GM12875 (cell line): ENCODE measurements at regions not wholly inside any gene's neighbourhood (a gene's known extent, or its start where the extent isn't known, plus 50 kb on each side); places are given as distances from the start of the nearest gene placed in this dataset.

ENCODE experiments used
- H3K4me3 ChIP-seq: one replicate; pipeline ENCODE4 v1.5.1; 2011; ENCODE audit warnings: low read depth, low read length, control low read depth
- TF ChIP-seq, protein P1 (sequence below): IDR thresholded peaks from 2 replicates; pipeline ENCODE4 v1.5.1; 2011; ENCODE audit warnings: low read depth, mild to moderate bottlenecking, control low read depth, inconsistent platforms, low read length, moderate library complexity, borderline replicate concordance; ENCODE audit not compliant: insufficient read depth

DNA sequence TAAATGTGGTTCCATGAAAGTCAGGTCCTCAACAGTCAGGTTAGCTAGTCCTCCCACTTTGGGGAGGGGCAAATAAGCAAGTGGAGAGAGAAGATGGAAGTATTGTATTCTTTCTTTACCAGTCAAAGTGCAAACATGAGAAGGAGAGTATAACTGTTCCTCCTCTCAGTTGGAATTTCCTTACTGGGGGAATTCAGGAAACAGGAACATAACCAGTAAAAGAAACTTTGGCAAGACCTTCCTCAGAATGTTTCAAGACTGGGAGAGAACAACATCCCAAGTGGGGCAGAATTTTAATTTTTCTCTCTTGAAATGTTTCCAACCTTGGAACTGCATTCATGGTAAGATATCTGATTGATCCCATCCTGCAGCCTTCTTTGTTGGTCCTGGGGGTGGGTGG lies 552.4 kb upstream of the TNP1 start:
- H3K4me3 ChIP-seq: no peak overlapping the region
- TF ChIP-seq, protein P1, sequence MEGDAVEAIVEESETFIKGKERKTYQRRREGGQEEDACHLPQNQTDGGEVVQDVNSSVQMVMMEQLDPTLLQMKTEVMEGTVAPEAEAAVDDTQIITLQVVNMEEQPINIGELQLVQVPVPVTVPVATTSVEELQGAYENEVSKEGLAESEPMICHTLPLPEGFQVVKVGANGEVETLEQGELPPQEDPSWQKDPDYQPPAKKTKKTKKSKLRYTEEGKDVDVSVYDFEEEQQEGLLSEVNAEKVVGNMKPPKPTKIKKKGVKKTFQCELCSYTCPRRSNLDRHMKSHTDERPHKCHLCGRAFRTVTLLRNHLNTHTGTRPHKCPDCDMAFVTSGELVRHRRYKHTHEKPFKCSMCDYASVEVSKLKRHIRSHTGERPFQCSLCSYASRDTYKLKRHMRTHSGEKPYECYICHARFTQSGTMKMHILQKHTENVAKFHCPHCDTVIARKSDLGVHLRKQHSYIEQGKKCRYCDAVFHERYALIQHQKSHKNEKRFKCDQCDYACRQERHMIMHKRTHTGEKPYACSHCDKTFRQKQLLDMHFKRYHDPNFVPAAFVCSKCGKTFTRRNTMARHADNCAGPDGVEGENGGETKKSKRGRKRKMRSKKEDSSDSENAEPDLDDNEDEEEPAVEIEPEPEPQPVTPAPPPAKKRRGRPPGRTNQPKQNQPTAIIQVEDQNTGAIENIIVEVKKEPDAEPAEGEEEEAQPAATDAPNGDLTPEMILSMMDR: no peak

DNA sequence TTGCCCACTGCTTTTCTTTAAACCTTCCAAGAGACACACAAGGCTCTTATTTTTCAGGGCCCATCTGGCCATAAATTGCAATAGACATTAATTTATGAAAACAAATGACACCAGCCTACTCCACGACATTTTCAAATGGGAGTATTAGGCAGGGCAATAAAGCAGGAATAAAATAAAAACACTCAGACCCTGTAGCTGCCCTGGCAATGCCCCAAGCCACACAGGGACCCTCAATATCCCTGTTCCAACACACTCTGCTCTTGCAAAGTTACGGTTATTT lies 550.8 kb upstream of the TNP1 start:
- TF ChIP-seq, protein P1: no peak
- no peak overlapping the region for H3K4me3 ChIP-seq

DNA sequence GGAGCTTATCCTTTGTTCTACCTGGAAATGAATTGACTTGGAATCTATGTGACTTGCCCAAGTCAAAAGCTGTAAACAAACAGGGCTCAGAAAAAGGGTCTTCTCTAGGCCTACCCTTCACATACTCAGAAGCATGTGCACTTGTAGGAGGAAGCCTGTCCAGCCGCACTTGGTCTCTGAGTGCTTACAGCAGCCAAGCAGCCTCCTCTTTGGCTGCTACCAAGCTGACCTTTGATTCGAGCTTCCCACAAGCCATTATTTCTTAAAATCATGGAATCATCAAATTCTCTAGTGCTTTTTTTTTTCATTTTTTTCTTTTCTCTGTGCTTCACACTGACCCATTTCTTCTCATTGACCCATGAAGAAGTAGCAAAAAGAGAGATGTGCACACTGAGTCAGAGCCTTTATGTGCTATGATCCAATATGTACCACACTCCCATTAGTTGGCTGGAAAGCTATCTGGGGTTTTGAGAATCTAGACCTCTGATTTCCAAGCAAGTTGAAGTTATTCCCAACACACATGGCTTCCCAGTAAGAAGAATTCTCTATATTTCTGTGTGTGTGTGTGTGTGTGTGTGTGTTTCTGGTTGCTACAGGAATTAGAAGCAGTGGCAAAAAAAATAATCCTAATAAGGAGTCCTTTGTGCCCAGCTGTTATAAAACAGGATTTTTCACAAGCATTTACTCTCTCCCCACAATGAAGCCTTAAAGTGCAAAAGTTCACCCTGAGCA lies 550.3 kb upstream of the TNP1 start:
- no peak overlapping the region for H3K4me3 ChIP-seq
- TF ChIP-seq, protein P1: no peak

DNA sequence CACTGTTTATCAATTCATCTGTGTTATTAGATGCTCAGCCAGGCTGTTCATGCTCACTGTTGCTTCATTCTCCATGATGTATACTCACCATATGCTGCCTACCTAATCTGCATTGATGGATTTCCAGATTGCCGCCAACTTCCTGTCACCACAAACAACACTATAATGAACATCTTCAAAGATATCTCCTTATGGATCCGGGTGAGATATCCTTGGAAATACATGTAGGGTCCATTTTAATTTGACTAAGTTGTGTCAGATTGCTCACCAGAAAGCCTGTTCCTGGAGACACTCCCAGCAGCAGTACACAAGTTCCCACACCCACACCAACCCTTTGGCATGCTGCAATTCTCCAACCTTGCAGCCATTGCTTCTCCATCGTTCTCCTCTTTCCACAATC lies 547.5 kb upstream of the TNP1 start:
- H3K4me3 ChIP-seq: no peak overlapping the region
- TF ChIP-seq, protein P1: no peak

DNA sequence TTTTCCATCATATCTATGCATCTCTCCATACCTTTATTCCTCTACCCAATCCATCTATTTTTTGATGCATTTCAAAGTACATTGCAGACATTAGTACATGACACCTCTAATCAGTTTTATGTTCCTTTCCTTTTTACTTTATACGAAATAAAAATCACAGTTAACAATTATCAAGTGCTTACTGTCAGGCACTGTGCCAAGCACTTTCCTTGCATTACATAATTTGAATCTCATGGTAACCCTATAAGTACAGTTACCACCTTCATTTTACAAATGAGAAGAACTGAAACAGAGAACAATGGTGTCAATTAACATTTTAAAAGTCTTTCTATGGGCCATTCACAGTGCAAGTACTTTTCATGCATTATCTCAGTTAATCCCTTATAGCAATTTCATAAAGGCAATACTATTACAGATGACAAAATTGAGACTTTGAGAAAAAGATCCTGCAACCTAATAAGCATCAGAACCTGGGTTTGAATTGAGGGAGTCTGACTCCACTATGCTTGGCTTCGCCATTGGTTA lies 544.4 kb upstream of the TNP1 start:
- TF ChIP-seq, protein P1: no peak
- H3K4me3 ChIP-seq: no peak overlapping the region

DNA sequence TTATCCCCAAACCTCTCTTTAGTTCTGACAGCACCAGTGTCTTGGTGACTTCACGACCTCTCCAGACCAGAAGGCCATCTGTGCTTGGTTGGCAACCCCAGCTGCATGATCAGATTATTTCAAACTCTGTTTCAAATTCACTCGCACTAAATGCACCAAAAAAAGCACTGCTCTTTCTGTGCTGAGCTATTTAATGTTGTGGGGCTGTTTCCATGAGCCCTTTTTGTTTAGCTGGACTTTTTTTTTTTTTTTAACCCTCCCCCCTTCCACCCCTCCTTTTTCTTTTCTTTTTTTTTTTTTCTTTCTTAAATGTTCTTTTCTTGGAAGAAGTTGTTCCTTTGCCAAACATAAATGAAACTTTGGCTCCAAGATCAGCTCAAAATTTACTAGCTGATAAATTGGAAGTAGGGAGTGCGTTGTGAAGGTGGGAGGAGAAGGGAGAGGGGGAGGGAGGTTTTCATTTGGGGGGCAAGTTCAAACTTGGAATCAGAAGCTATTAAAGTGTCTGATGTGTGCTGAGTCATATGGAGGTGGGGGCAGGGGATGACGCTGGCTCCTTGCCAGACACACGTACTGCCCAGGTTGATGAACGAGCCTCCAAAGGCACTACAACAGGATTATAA lies 543.0 kb upstream of the TNP1 start:
- H3K4me3 ChIP-seq: no peak overlapping the region
- TF ChIP-seq, protein P1: no peak

DNA sequence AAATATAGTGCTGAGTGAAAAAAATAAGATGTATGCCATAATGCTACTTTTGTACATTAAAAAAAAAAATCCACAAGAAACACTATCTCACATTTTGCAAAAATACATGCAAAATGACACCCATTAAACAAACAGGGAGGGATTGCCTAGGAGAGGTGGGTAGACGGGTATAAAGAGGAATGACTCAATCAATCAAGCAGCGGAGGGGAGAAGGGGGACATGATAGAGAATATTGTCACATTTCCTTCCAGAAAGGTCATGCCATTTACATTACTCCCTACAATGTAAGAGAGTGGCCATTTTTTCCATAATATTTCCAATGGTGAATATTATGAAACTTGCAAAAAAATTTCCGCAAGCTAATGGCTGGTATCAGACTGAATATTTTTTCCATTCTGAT lies 542.3 kb upstream of the TNP1 start:
- H3K4me3 ChIP-seq: no peak overlapping the region
- TF ChIP-seq, protein P1: no peak
